ENCODE measurements at regions not wholly inside any gene's neighbourhood (a gene's known extent, or its start where the extent isn't known, plus 50 kb on each side); places are given as distances from the start of the nearest gene placed in this dataset.

- Histone ChIP-seq H3K9me3 (replicated peaks in 1 of 3) (no peaks in the 10 kb centered on the region), H3K27ac (no peak overlapping the region), H3K36me3 (replicated peaks in 1 of 2) (no peaks in the 10 kb centered on the region), H3K4me1 (replicated peaks in 1 of 2) (no peaks in the 10 kb centered on the region), H3K4me3 (no peak overlapping the region), H3K27me3 (no peaks in the 10 kb centered on the region)
- no peak for DNase-seq
- TF ChIP-seq POLR2A (IDR thresholded peaks at IDR 0.05) (no peak), CTCF (IDR thresholded peaks at IDR 0.05) (no peak)
- WGBS, 4 donors = 71 to 75% (median 72%) methylated on average over 9 to 11 of the region's 11 CpGs
- intact Hi-C loops (cut with DNase I) = no loop called here
These were observed 386.0 kb upstream of the ARID1B start for GRCh38 chr6:156391061-156391672.

DNA sequence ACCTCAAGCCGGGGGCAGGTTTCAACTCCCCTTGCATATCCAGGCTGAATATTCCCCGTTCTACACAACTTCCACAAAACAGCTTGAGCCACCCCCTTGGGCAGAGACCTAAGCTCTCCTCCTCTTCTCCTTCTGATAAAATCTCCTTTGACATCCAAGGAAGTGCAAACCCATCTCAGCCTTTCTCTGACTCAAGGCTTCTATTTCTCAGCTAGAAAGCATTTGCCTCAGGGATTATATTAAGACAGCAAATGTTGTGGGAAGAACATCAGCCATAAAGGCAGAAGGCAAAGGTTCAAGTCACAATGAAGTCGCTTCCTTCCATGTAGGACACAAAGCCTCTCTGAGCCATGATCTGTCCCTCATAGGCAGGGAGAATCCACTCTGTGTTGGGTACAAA, 386.6 kb upstream of the ARID1B start:
- 82 to 88% (median 84%) methylated on average over 3 of the region's 3 CpGs for WGBS, 4 donors
- TF ChIP-seq CTCF (IDR thresholded peaks at IDR 0.05) = no peak
- no peak for TF ChIP-seq POLR2A (IDR thresholded peaks at IDR 0.05)
- H3K4me3 ChIP-seq = no peak overlapping the region
- no peaks in the 10 kb centered on the region for H3K4me1 ChIP-seq (replicated peaks in 1 of 2)
- no peak for DNase-seq
- intact Hi-C loops (cut with DNase I) = no loop called here
- H3K27me3 ChIP-seq = no peaks in the 10 kb centered on the region
- no peak overlapping the region for H3K27ac ChIP-seq
- no peaks in the 10 kb centered on the region for H3K36me3 ChIP-seq (replicated peaks in 1 of 2)
- H3K9me3 ChIP-seq (replicated peaks in 1 of 3) = no peaks in the 10 kb centered on the region

DNA sequence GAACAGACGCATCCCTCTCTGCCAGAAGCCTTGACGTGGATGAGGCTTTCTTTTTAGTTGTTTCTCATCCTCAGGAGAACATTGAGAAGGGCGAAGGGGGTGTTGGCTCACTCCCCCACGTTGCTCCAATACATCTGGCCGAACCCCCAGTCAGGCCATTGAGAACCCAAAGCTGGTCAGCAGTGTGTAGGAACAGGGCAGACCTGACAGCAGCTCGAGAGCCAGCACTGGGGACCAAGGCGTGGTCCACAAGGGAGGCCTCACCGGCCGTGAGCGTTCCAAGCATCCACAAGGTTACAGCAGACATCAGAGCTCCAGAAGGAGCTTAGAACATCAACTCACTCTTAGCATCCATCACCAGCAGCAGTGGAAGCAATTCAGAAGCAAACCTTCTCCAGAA, 387.9 kb upstream of the ARID1B start:
- no peak for DNase-seq
- WGBS, 4 donors = 84 to 89% (median 88%) methylated on average over 10 of the region's 10 CpGs
- H3K27ac ChIP-seq = no peak overlapping the region

GRCh38 chr6:156387472-156387871, 389.7 kb upstream of the ARID1B start:
- WGBS, 4 donors = 90 to 93% (median 92%) methylated on average over 4 of the region's 4 CpGs
- Histone ChIP-seq H3K9me3 (replicated peaks in 1 of 3) (no peaks in the 10 kb centered on the region), H3K36me3 (replicated peaks in 1 of 2) (no peaks in the 10 kb centered on the region), H3K27me3 (no peaks in the 10 kb centered on the region), H3K4me3 (no peak overlapping the region), H3K4me1 (replicated peaks in 1 of 2) (no peaks in the 10 kb centered on the region), H3K27ac (no peak overlapping the region)
- no peak for DNase-seq
- no peak for TF ChIP-seq CTCF (IDR thresholded peaks at IDR 0.05)
- no peak for TF ChIP-seq POLR2A (IDR thresholded peaks at IDR 0.05)
- intact Hi-C loops (cut with DNase I) = no loop called here

More for the DNA sequence above, 387.9 kb upstream of the ARID1B start:
- no peaks in the 10 kb centered on the region for H3K36me3 ChIP-seq (replicated peaks in 1 of 2)
- H3K4me3 ChIP-seq = no peak overlapping the region
- H3K9me3 ChIP-seq (replicated peaks in 1 of 3) = no peaks in the 10 kb centered on the region
- H3K4me1 ChIP-seq (replicated peaks in 1 of 2) = no peaks in the 10 kb centered on the region
- no peaks in the 10 kb centered on the region for H3K27me3 ChIP-seq
- TF ChIP-seq CTCF (IDR thresholded peaks at IDR 0.05) (no peak), POLR2A (IDR thresholded peaks at IDR 0.05) (no peak)
- intact Hi-C loops (cut with DNase I) = no loop called here
